HCT116 (cell line): ENCODE measurements at regions not wholly inside any gene's neighbourhood (a gene's known extent, or its start where the extent isn't known, plus 50 kb on each side); places are given as distances from the start of the nearest gene placed in this dataset.

Experiments
- ATAC-seq: fragments of 200-7000 bp; cut with Tn5 transposase; 2 replicates; pipeline ENCODE4 v1.9.1; 2020; ENCODE audit warnings: mild to moderate bottlenecking, moderate library complexity
- BruUV-seq: library from RNA; stranded (reverse); fragments of 400-500 nt; replicated peaks from 2 replicates; lab custom pipeline; 2021; lab: Mats Ljungman, UMichigan
- CTCF ChIA-PET: fragments of 300-600 bp; sonication (Branson Sonifier 250); formaldehyde crosslinking; loops from one replicate; lab custom pipeline; 2021; ENCODE audit warnings: antibody characterized with exemption; lab: Charles Lee
- POLR2A ChIA-PET: fragments of 300-600, 350-600 bp; sonication (Branson Sonifier 250); formaldehyde crosslinking; loops from one replicate; lab custom pipeline; 2021; ENCODE audit warnings: antibody characterized with exemption; lab: Charles Lee
- RAD21 ChIA-PET, 2 experiments: fragments of 300-600 bp; sonication (Branson Sonifier 250); formaldehyde crosslinking; loops; one replicate each; lab custom pipeline; 2023; ENCODE audit warnings: low total read pairs in 2 of 2; ENCODE audit not compliant: uncharacterized antibody in 2 of 2, unreplicated experiment in 2 of 2, low non-redundant PET in 1 of 2; lab: Charles Lee
- DNase-seq: peaks from one replicate; pipeline ENCODE4 v3.0.0-alpha.2; 2010; ENCODE audit warnings: low read depth, low spot score
- H2AFZ ChIP-seq: fragments of 200-600 bp; shearing (Covaris generic), sonication (generic); 2 replicates; pipeline ENCODE4 v1.6.1; 2017; ENCODE audit warnings: low read depth, mixed run types, mixed read lengths, antibody characterized with exemption, low read length; ENCODE audit not compliant: poor library complexity, severe bottlenecking
- H3K27ac ChIP-seq: 2 replicates; pipeline ENCODE4 v1.5.1; 2012; ENCODE audit warnings: low read depth, low read length
- H3K27me3 ChIP-seq: fragments of 200-600 bp; sonication (generic); 2 replicates; pipeline ENCODE4 v1.6.1; 2016; ENCODE audit warnings: mixed run types, low read length, mixed read lengths; ENCODE audit not compliant: insufficient read depth
- H3K36me3 ChIP-seq, 2 experiments: fragments of 200-500 bp in 1 of 2; fragments of 200-600 bp in 1 of 2; sonication (Bioruptor generic) in 1 of 2; sonication (generic) in 1 of 2; 2 replicates each; pipeline versions ENCODE4 v1.5.1 to v1.6.1; 2014 to 2016; ENCODE audit warnings: low read length in 2 of 2, inconsistent platforms in 1 of 2, mixed read lengths in 1 of 2, mixed run types in 1 of 2; ENCODE audit not compliant: insufficient read depth in 2 of 2, control insufficient read depth in 1 of 2
- H3K4me1 ChIP-seq, 2 experiments: fragments of 200-600 bp in 1 of 2; sonication (generic) in 1 of 2; 2 replicates each; pipeline versions ENCODE4 v1.5.1 to v1.6.1; 2012 to 2017; ENCODE audit warnings: low read length in 2 of 2, inconsistent platforms in 1 of 2, mild to moderate bottlenecking in 1 of 2, mixed read lengths in 1 of 2, mixed run types in 1 of 2, moderate library complexity in 1 of 2; ENCODE audit not compliant: insufficient read depth in 2 of 2, control insufficient read depth in 1 of 2
- H3K4me2 ChIP-seq: fragments of 200-600 bp; sonication (generic); 2 replicates; pipeline ENCODE4 v1.6.1; 2017; ENCODE audit warnings: mixed run types, low read length, mixed read lengths
- H3K4me3 ChIP-seq, 2 experiments: fragments of 200-600 bp in 1 of 2; sonication (generic) in 1 of 2; replicated peaks in 1 of 2; 2 replicates each; pipeline ENCODE4 v1.5.1; 2011 to 2016; ENCODE audit warnings: low read length in 2 of 2, control low read depth in 1 of 2, low read depth in 1 of 2, mild to moderate bottlenecking in 1 of 2, mixed read lengths in 1 of 2, mixed run types in 1 of 2
- H3K79me2 ChIP-seq: fragments of 200-600 bp; sonication (generic); 2 replicates; pipeline ENCODE4 v1.6.1; 2017; ENCODE audit warnings: mild to moderate bottlenecking, mixed run types, low read length, moderate library complexity, mixed read lengths; ENCODE audit not compliant: insufficient read depth
- H3K9ac ChIP-seq: fragments of 200-600 bp; sonication (generic); 2 replicates; pipeline ENCODE4 v1.6.1; 2016; ENCODE audit warnings: low read length, mixed read lengths
- H3K9me2 ChIP-seq: fragments of 200-600 bp; sonication (generic), shearing (Covaris generic); 2 replicates; pipeline ENCODE4 v1.6.1; 2017; ENCODE audit warnings: mixed run types, mild to moderate bottlenecking, moderate library complexity; ENCODE audit not compliant: insufficient read depth
- H3K9me3 ChIP-seq, 2 experiments: fragments of 200-500 bp in 1 of 2; fragments of 200-600 bp in 1 of 2; sonication (Bioruptor generic) in 1 of 2; sonication (generic) in 1 of 2; 2 replicates each; pipeline ENCODE4 v1.6.1; 2014 to 2017; ENCODE audit warnings: low read length in 2 of 2, mixed read lengths in 2 of 2, inconsistent platforms in 1 of 2, low read depth in 1 of 2, mild to moderate bottlenecking in 1 of 2, mixed run types in 1 of 2, moderate library complexity in 1 of 2; ENCODE audit not compliant: control insufficient read depth in 1 of 2, insufficient read depth in 1 of 2
- H4K20me1 ChIP-seq: fragments of 200-600 bp; sonication (generic), shearing (Covaris generic); 2 replicates; pipeline ENCODE4 v1.6.1; 2017; ENCODE audit warnings: mixed run types, mild to moderate bottlenecking, moderate library complexity; ENCODE audit not compliant: insufficient read depth
- EGR1 ChIP-seq: IDR thresholded peaks from 2 replicates; pipeline ENCODE4 v1.6.1; 2012; ENCODE audit warnings: low read depth
- EZH2 ChIP-seq: fragments of 200-600 bp; sonication (generic); IDR thresholded peaks from 2 replicates; pipeline ENCODE4 v1.6.1; 2017; ENCODE audit warnings: antibody characterized with exemption, mixed run types
- FOSL1 ChIP-seq: IDR thresholded peaks from 2 replicates; pipeline ENCODE4 v1.6.1; 2012; ENCODE audit warnings: low read depth
- JUND ChIP-seq: IDR thresholded peaks from 2 replicates; pipeline ENCODE4 v1.6.1; 2012
- POLR2AphosphoS5 ChIP-seq: IDR thresholded peaks from 2 replicates; pipeline ENCODE4 v1.6.1; 2011; ENCODE audit warnings: mild to moderate bottlenecking, low read depth, low read length, moderate library complexity
- RAD21 ChIP-seq: IDR thresholded peaks from 2 replicates; pipeline ENCODE4 v1.6.1; 2012; ENCODE audit warnings: low read depth, mild to moderate bottlenecking
- SIN3A ChIP-seq: IDR thresholded peaks from 2 replicates; pipeline ENCODE4 v1.6.1; 2012; ENCODE audit warnings: low read depth
- TCF7L2 ChIP-seq: IDR thresholded peaks from 2 replicates; pipeline ENCODE4 v1.7.0; 2011; ENCODE audit warnings: borderline replicate concordance, inconsistent platforms; ENCODE audit not compliant: insufficient read depth, insufficient read length; ENCODE audit errors: extremely low read depth
- YY1 ChIP-seq: IDR thresholded peaks from 2 replicates; pipeline ENCODE4 v1.6.1; 2011; ENCODE audit warnings: low read length, low read depth, moderate library complexity, mild to moderate bottlenecking; ENCODE audit not compliant: insufficient replicate concordance; ENCODE audit errors: extremely low read depth
- intact Hi-C: fragments of 100-400 bp; cut with micrococcal nuclease; formaldehyde crosslinking; loops from 2 replicates; pipeline ENCODE4 v1.10.0; 2022
- TF ChIP-seq, protein P1 (sequence below), 3 experiments: fragments of 200-600 bp in 1 of 3; sonication (generic) in 1 of 3; IDR thresholded peaks in 2 of 3; conservative IDR thresholded peaks in 1 of 3; 2 replicates each; pipeline ENCODE4 v1.5.1; 2012 to 2017; ENCODE audit warnings: low read depth in 2 of 3, low read length in 2 of 3, antibody characterized with exemption in 1 of 3, borderline replicate concordance in 1 of 3, control low read depth in 1 of 3, mild to moderate bottlenecking in 1 of 3, mixed read lengths in 1 of 3, mixed run types in 1 of 3, moderate library complexity in 1 of 3; ENCODE audit not compliant: insufficient read depth in 1 of 3
- TF ChIP-seq, protein P2 (sequence below): IDR thresholded peaks from 2 replicates; pipeline ENCODE4 v1.6.1; 2012

DNA sequence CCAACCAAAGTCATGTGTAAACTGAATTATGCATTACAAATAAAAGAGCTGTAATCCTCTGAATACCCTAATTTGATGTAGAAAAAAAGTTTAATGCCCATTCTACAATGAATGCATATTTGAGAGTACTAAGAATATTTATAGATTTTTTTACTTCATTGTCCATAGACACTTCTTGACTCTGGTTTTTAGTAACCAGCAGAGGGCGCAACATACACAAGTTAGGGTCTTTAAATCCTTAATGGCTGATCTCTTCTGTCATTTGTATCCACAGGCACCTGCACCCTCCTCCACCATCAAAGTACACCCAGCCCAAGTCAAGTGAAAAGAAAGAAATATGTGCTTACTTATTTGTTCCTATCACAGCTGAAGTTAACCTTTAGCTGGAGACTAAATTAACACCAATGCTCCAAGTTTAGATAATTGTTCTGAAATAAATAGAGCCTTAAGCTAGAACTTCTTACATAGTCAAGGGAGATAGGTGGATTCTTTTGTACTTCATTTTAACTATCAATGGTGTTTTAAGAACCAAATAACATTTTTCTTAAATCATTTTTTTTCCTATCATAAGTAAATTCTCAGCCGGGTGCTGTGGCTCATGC is 524.2 kb upstream of the DAB2 start:
- TF ChIP-seq EGR1 (no peak), RAD21 (peak; percentile 76), YY1 (peak; percentile 73)
- TF ChIP-seq, protein P1, sequence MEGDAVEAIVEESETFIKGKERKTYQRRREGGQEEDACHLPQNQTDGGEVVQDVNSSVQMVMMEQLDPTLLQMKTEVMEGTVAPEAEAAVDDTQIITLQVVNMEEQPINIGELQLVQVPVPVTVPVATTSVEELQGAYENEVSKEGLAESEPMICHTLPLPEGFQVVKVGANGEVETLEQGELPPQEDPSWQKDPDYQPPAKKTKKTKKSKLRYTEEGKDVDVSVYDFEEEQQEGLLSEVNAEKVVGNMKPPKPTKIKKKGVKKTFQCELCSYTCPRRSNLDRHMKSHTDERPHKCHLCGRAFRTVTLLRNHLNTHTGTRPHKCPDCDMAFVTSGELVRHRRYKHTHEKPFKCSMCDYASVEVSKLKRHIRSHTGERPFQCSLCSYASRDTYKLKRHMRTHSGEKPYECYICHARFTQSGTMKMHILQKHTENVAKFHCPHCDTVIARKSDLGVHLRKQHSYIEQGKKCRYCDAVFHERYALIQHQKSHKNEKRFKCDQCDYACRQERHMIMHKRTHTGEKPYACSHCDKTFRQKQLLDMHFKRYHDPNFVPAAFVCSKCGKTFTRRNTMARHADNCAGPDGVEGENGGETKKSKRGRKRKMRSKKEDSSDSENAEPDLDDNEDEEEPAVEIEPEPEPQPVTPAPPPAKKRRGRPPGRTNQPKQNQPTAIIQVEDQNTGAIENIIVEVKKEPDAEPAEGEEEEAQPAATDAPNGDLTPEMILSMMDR (IDR thresholded peaks at IDR 0.05 in 2 of 3, conservative IDR thresholded peaks at IDR 0.05 in 1 of 3; ENCODE audit: borderline replicate concordance in 1 of 3, insufficient read depth in 1 of 3, low read depth in 2 of 3, low read length in 2 of 3) = peak; percentile 52 to 74 (median 58); a peak in 5 of 6 replicates
- no peaks in the 10 kb centered on the region for H3K36me3 ChIP-seq
- RAD21 ChIA-PET = no interaction called here
- no peaks in the 10 kb centered on the region for H3K9me2 ChIP-seq
- CTCF ChIA-PET = interaction anchor here (0.6 to 1.5 kb wide), 7 partner anchors 8 to 740 kb away, joined by 3 to 7 read pairs (median 3); no protein-coding TSS in a partner anchor
- peak; percentile 69 for DNase-seq
- H2AFZ ChIP-seq = no peak overlapping the region
- H3K4me3 ChIP-seq = no peak overlapping the region
- H4K20me1 ChIP-seq = no peaks in the 10 kb centered on the region
- POLR2A ChIA-PET = no interaction called here
- no TSS peak for BruUV-seq
- H3K79me2 ChIP-seq = no peaks in the 10 kb centered on the region
- intact Hi-C loops = loop anchor here (1.0 to 10.0 kb wide), 5 partner anchors 237 to 926 kb away; no protein-coding TSS in a partner anchor
- H3K9me3 ChIP-seq = no peaks in the 10 kb centered on the region
- no peaks in the 10 kb centered on the region for H3K27me3 ChIP-seq
- ATAC-seq = peak; percentile 87
- no peaks in the 10 kb centered on the region for H3K4me1 ChIP-seq
- no peak overlapping the region for H3K9ac ChIP-seq
- no peak overlapping the region for H3K4me2 ChIP-seq
- no peak overlapping the region for H3K27ac ChIP-seq

DNA sequence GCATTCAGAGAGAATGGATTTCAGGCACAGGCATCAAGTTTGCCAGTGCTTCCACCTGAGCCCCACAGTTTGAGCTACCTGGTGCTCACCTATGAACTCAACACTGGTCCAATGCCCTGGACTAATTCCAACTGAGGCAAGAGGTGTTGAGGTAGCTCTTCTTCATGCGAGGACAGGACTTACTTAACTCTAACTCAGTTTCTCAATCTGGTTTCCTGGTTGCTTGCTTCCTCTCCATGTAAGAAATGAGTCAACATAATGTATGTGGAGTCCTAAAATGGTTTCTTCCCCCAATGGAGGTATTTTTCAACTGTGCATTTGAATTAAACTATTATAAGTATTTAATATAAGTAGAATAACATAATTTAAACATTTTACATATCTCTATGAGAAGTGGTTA is 523.6 kb upstream of the DAB2 start:
- Histone ChIP-seq H3K27ac (no peak overlapping the region), H3K9ac (no peak overlapping the region), H4K20me1 (no peaks in the 10 kb centered on the region), H2AFZ (no peak overlapping the region), H3K9me2 (no peaks in the 10 kb centered on the region), H3K4me2 (no peak overlapping the region), H3K36me3 (no peaks in the 10 kb centered on the region), H3K27me3 (no peaks in the 10 kb centered on the region), H3K4me1 (no peaks in the 10 kb centered on the region), H3K79me2 (no peaks in the 10 kb centered on the region), H3K9me3 (no peaks in the 10 kb centered on the region), H3K4me3 (no peak overlapping the region)
- ChIA-PET POLR2A (no interaction called here), RAD21 (no interaction called here), CTCF (interaction anchor here (0.8 to 1.5 kb wide), 4 partner anchors 9 to 741 kb away, joined by 3 to 7 read pairs (median 4); no protein-coding TSS in a partner anchor)
- TF ChIP-seq EZH2 (no peak), YY1 (no peak), FOSL1 (no peak), SIN3A (no peak), POLR2AphosphoS5 (no peak), TCF7L2 (no peak), JUND (no peak), RAD21 (no peak)
- TF ChIP-seq, protein P1 (IDR thresholded peaks at IDR 0.05 in 2 of 3, conservative IDR thresholded peaks at IDR 0.05 in 1 of 3; ENCODE audit: borderline replicate concordance in 1 of 3, insufficient read depth in 1 of 3, low read depth in 2 of 3, low read length in 2 of 3) = no peak
- TF ChIP-seq, protein P2, sequence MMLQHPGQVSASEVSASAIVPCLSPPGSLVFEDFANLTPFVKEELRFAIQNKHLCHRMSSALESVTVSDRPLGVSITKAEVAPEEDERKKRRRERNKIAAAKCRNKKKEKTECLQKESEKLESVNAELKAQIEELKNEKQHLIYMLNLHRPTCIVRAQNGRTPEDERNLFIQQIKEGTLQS = no peak
- no TSS peak for BruUV-seq
- ATAC-seq (no peak), DNase-seq (no peak)
- intact Hi-C loops = loop anchor here (5.0 to 10.0 kb wide), 3 partner anchors 236 to 926 kb away; no protein-coding TSS in a partner anchor
